ENCODE measurements at regions not wholly inside any gene's neighbourhood (a gene's known extent, or its start where the extent isn't known, plus 50 kb on each side); places are given as distances from the start of the nearest gene placed in this dataset.

GRCh38 chr6:145080651-145081050 is 654.7 kb downstream of the EPM2A start:
- TF ChIP-seq POLR2A (IDR thresholded peaks at IDR 0.05), result no peak
- TF ChIP-seq, protein P1, sequence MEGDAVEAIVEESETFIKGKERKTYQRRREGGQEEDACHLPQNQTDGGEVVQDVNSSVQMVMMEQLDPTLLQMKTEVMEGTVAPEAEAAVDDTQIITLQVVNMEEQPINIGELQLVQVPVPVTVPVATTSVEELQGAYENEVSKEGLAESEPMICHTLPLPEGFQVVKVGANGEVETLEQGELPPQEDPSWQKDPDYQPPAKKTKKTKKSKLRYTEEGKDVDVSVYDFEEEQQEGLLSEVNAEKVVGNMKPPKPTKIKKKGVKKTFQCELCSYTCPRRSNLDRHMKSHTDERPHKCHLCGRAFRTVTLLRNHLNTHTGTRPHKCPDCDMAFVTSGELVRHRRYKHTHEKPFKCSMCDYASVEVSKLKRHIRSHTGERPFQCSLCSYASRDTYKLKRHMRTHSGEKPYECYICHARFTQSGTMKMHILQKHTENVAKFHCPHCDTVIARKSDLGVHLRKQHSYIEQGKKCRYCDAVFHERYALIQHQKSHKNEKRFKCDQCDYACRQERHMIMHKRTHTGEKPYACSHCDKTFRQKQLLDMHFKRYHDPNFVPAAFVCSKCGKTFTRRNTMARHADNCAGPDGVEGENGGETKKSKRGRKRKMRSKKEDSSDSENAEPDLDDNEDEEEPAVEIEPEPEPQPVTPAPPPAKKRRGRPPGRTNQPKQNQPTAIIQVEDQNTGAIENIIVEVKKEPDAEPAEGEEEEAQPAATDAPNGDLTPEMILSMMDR (IDR thresholded peaks at IDR 0.05), result no peak
- no peak for TF ChIP-seq EP300 (IDR thresholded peaks at IDR 0.05)

Measured in upper lobe of left lung (tissue), 4 donors.